ENCODE measurements at regions not wholly inside any gene's neighbourhood (a gene's known extent, or its start where the extent isn't known, plus 50 kb on each side); places are given as distances from the start of the nearest gene placed in this dataset.

GRCh38 chr18:57915865-57916582, 112.9 kb upstream of the ATP8B1 start:
- ATAC-seq = no peak
- Histone ChIP-seq H3K36me3 (no peaks in the 10 kb centered on the region), H3K27ac (no peak overlapping the region), H3K27me3 (ENCODE audit: low read depth) (no peaks in the 10 kb centered on the region), H3K4me3 (no peak overlapping the region), H3K9me3 (no peaks in the 10 kb centered on the region), H3K4me1 (peaks cover 6% of the 10 kb centered on the region)
- intact Hi-C loops (cut with DNase I) = no loop called here
- no peak for TF ChIP-seq CTCF (IDR thresholded peaks at IDR 0.05)
- no peak for DNase-seq

GRCh38 chr18:57915248-57915647, 112.1 kb upstream of the ATP8B1 start:
- no peak for TF ChIP-seq CTCF (IDR thresholded peaks at IDR 0.05)
- DNase-seq (no peak), ATAC-seq (no peak)
- Histone ChIP-seq H3K27me3 (ENCODE audit: low read depth) (no peaks in the 10 kb centered on the region), H3K4me1 (peaks cover 6% of the 10 kb centered on the region), H3K4me3 (no peak overlapping the region), H3K9me3 (no peaks in the 10 kb centered on the region), H3K27ac (no peak overlapping the region), H3K36me3 (no peaks in the 10 kb centered on the region)
- intact Hi-C loops (cut with DNase I) = no loop called here

- no peak overlapping the region for H3K4me3 ChIP-seq
- no peaks in the 10 kb centered on the region for H3K36me3 ChIP-seq
- no peaks in the 10 kb centered on the region for H3K27me3 ChIP-seq (ENCODE audit: low read depth)
- no peak for ATAC-seq
- H3K9me3 ChIP-seq = no peaks in the 10 kb centered on the region
- H3K4me1 ChIP-seq = peaks cover 6% of the 10 kb centered on the region
- intact Hi-C loops (cut with DNase I) = no loop called here
- no peak for DNase-seq
- TF ChIP-seq CTCF (IDR thresholded peaks at IDR 0.05) = no peak
- H3K27ac ChIP-seq = no peak overlapping the region
Measured at GRCh38 chr18:57913686-57914085, 110.6 kb upstream of the ATP8B1 start.

- TF ChIP-seq CTCF (IDR thresholded peaks at IDR 0.05) = no peak
- H3K4me1 ChIP-seq = peaks cover 2% of the 10 kb centered on the region
- no peaks in the 10 kb centered on the region for H3K9me3 ChIP-seq
- intact Hi-C loops (cut with DNase I) = no loop called here
- no peak for DNase-seq
- no peaks in the 10 kb centered on the region for H3K27me3 ChIP-seq (ENCODE audit: low read depth)
- H3K4me3 ChIP-seq = no peak overlapping the region
- ATAC-seq = no peak
- no peak overlapping the region for H3K27ac ChIP-seq
- H3K36me3 ChIP-seq = no peaks in the 10 kb centered on the region
Measured at GRCh38 chr18:57910817-57911216, 107.7 kb upstream of the ATP8B1 start.

- H3K4me1 ChIP-seq = no peaks in the 10 kb centered on the region
- DNase-seq (no peak), ATAC-seq (no peak)
- intact Hi-C loops (cut with DNase I) = no loop called here
- no peaks in the 10 kb centered on the region for H3K9me3 ChIP-seq
- no peaks in the 10 kb centered on the region for H3K36me3 ChIP-seq
- no peak overlapping the region for H3K4me3 ChIP-seq
- H3K27ac ChIP-seq = no peak overlapping the region
- no peak for TF ChIP-seq CTCF (IDR thresholded peaks at IDR 0.05)
- H3K27me3 ChIP-seq (ENCODE audit: low read depth) = no peaks in the 10 kb centered on the region
Measured at GRCh38 chr18:57910134-57910533, 107.0 kb upstream of the ATP8B1 start.
